ENCODE measurements at regions not wholly inside any gene's neighbourhood (a gene's known extent, or its start where the extent isn't known, plus 50 kb on each side); places are given as distances from the start of the nearest gene placed in this dataset.

GRCh38 chr9:71403106-71403505 lies 281.7 kb upstream of the TRPM3 start (continued):
- TF ChIP-seq ATF3 (IDR thresholded peaks at IDR 0.05; ENCODE audit: insufficient read depth, low read depth, low read length) (no peak), CTBP2 (IDR thresholded peaks at IDR 0.05; ENCODE audit: borderline replicate concordance, insufficient read depth, insufficient read length, low read length) (no peak), RNF2 (IDR thresholded peaks at IDR 0.05; ENCODE audit: borderline replicate concordance, low read depth, low read length, missing control alignments, poor library complexity, severe bottlenecking) (no peak), POLR2A (IDR thresholded peaks at IDR 0.05; ENCODE audit: control extremely low read depth in 1 of 2, low read depth in 2 of 2, low read length in 2 of 2) (no peak), CHD1 (IDR thresholded peaks at IDR 0.05; ENCODE audit: low read depth, low read length) (no peak)
